NCI-H1092 (cell line): ENCODE measurements at regions not wholly inside any gene's neighbourhood (a gene's known extent, or its start where the extent isn't known, plus 50 kb on each side); places are given as distances from the start of the nearest gene placed in this dataset.

Experiments used
- DNase-seq: peaks from one replicate; lab custom pipeline; 2025; lab: John Stamatoyannopoulos, UW

DNA sequence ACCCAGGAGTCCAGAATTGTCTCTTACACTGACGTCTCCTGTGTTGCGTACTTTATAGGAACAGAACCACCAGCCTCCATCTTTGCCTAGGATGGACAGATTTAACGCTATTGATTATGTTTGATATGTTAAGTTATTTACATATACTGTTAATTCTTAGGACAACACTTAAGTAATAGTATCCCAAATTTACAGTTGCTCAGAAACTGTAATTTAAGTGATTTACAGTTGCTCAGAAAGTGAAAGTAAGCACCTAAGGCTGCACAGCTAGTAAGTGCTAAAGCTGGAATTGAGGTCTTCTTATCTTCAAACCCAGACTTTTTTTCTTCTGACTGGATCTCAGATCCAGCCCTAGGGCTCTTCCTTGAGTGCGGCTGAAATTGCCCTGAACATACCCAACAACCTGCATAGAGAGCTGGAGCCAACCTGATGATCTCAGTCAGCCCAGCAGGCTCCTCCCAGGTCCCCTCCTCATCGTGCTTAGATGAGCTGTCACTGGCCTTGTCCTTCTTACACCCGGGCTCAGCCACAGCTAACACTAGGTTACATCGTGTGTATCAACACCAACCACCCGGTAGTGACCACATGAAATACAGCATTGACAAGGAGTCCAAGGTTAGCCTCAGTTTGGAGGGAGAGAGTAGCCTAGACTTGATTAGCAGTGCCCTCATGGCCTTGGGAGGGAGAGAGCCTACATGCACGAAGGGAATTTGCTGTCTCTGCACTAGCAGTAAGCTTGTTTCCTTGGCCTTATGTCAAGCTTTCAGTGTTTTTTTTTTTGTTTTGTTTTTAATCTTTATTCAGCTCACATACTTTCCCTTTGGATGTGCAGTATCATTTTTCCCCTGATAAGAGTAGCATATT lies 111.1 kb upstream of the ARHGAP5 start:
- DNase-seq, result no peak

DNA sequence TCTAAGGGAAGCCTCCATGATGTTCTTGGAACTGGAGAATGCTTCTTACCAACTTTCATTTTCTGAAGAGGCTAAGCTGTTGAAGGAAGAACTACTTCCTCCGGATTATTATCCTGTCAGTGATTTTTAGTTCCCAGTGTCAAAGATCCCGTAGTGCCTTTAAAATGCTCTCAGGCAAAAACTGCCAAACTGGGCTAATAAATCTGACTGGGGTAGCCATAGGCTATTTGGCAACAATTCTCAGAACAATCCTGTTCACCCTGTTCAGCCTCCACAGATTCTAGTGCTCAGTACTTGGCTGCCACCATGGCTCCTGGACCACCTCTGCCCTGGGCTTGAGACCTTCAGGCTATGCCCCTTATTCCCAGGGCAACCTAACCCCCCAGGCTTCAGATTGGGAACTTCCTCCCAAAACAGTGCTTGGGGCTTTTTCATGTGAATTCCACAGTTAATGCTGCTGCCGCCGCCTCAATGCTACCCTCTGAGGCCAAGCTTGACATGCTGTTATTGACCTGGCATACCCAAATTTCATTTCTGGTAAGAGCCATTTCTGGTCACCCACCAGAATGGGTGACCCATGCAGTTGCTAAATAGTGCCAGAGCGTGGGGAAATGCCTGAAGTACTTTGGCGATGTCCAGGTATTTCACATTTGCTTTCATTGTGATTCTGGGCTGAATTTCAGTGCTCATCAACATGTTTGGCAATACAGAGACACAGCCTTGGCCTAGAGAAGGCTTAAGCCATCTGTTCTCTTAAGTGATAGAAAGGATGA lies 110.0 kb upstream of the ARHGAP5 start:
- no peak for DNase-seq

DNA sequence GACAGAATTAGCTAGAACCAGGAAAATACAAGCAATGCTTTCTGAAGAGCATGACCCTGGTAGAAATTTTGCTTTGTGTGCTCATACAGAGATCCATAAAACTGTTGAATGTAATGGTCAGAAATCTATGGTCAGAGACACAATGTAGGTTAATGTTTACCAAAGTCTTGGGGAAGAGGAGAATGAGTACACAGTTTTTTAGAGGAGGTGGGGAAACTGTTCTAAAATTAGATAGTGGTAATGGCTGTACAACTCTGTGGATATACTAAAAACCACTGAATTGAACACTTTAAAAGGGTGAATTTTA lies 109.5 kb upstream of the ARHGAP5 start:
- no peak for DNase-seq

DNA sequence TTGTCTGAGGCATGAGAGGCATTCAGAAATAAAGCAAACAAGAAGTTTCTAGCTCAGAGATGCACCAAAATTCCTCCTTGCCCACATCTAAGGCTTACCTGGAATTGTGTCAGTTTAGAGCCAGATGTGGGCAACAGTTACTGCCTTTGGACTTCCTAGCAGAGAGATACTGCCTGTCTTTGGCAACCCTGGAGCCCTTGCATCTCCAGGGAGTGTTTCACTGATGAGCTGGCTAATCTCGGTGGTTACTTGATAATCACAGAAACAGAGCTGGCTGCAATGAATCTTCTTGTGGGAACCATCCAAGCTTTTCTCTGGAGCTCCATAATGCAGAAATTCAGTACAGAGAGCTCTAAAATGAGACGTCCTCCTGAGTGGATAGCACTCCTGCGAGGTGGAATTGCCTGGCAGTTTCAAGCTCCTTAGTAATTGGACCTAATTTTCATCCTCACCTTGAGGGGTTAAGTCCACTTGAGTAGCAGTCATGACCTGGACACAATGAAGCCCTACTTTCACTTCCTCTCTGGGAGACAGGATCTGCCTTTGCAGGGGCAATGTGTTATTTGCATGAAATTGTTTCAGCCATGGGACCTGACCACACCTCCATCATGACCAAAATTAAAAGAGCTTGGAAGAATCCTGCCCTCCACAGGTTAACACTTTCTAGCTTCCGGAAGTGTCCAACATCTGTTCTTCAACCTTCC lies 108.8 kb upstream of the ARHGAP5 start:
- no peak for DNase-seq

DNA sequence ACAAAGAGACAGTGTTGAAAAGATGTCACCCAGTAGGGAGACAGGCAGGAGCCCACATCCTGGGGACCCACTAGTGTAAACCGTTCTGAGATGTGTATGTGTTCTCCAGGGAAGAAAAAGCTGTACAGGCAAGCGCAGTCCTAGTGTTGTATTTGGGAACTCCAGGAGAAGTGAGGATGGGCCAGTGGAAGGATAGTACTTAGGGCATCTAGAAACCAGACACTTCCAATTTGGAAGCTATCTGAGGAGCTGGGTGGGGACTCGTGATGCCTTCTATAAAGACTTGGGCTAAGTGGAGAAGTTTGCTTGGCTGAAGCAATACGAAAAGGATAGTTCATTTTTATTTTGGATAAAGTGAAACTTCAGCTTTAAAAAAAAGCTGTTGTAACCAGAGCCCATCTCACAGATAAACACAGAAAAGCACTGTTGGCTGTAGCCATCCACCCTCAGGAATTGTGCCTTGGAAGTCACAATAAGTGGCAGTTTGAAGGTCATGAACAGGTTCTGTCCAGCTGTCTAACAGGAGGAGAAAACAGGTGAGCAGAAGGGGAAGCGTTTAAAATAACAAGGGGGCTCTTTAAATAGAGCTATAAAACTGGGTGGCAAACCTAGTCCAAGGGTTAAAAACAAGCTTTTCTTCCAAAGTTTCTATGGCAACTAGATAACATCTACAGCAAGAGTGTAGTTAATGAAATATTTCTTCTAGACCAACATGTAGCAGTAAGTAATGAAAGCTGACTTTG lies 108.0 kb upstream of the ARHGAP5 start:
- DNase-seq, result no peak

DNA sequence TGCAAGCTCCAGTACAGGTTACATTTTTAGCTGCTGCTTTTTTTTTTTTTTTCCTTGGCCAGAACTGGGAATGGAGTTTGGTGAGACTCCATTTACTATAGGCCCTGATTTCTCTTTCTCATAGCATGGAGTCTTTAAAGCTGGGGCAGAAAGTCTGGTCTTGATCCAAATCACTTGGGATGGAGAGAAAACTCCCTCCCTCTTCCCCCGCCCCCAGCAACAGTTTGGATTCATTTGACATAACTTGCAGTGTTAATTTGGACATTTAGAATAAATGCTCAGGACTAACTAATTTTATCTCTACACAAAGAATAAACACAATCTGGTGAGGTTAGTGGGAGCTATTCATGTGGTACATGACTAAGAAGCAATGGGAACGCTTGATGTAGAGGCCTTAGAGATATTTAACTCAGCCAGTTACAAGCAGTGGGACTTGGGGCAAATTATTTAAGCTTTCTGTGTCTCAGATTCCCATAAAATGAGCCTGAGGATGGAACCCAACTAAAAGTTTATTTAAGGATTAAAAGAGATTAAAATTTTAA lies 107.3 kb upstream of the ARHGAP5 start:
- DNase-seq, result no peak

DNA sequence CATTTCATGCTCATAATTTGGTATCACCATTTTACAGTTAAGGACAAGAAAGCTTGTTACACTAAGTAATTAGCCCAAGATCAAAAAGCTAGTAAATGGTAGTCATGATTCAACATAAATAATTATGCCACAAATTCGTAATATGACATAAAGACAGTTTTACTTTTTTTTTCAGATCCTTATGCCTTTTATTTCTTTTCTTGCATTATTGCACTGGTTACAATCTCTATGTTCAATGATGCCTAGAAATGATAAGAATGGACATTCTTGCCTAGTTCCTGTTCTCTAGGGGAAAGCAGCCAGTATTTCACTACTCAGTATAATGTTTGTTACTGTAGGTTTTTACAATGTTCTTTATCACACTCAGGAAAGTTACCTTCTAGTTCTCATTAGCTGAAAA lies 106.4 kb upstream of the ARHGAP5 start:
- no peak for DNase-seq

DNA sequence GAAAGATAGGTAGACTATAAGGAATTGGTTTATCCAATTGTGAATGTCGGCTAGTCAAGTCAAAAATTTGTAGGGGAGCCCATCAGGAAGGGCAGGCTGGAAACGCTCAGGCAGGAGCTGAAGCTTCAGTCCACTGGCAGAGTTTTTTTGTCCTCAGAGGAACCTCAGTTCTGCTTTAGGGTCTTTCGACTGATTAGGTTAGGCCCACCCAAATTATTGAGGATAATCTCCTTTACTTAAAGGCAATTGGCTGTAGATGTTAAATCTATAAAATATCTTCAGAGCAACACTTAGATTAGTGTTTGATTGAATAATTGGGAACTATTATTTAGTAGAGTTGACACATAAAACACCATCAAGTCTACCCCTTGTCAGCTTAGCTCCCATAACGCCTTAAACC lies 105.5 kb upstream of the ARHGAP5 start:
- no peak for DNase-seq

DNA sequence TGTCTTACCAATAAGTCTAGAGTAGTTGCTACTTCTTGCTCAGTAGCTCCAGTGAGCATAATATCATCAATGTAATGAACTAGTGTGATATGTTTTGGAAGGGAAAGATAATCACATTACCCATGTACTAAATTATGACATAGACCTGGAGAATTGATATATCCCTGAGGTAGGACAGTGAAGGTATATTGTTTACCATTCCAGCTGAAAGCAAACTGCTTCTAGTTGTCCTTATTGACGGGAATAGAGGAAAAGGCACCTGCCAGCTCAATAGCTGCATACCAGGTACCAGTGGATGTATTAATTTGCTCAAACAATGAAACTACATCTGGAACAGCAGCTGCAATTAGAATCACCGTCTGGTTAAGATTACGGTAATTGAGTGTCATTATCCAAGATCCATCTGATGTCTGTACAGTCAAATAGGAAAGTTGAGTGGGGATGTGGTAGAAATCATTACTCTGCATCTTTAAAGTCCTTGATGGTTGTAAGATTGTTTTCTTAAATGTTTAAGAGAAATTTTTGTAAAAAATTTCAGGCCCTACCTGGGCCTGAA lies 100.0 kb upstream of the ARHGAP5 start:
- DNase-seq, result no peak

DNA sequence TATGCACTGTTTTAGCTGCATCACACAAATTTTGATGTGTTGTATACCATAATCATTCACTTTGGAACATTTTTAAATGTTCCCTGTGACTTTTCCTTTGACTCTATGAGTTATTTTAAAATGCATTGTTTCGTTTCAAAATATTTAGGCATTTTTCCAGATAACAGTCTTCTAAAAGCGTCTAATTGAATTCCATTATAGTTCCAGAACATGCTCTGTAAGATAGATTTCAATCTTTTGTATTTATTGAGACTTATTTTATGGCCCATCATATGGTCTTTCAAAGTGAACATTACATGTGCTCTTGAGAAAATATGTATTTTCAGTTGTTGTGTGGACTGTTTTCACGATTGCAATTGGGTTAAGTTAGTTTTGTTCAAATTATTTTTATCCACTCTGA lies 98.7 kb upstream of the ARHGAP5 start:
- no peak for DNase-seq

DNA sequence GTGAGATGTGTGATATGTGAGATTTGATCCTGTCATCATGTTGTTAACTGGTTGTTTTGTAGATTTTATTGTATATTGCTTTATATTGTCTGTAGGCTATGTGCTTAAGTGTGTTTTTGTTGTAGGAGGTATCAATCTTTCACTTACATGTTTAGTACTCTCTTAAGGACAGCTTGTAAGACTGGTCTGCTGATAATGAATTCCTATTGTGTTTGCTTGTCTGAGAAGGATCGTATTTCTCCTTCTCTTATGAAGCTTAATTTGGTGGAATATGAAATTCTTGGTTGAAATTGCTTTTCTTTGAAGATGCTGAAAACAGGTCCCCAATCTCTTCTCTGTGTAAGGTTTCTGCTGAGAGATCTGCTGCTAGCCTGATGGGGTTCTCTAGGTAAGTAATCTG lies 94.5 kb upstream of the ARHGAP5 start:
- no peak for DNase-seq

DNA sequence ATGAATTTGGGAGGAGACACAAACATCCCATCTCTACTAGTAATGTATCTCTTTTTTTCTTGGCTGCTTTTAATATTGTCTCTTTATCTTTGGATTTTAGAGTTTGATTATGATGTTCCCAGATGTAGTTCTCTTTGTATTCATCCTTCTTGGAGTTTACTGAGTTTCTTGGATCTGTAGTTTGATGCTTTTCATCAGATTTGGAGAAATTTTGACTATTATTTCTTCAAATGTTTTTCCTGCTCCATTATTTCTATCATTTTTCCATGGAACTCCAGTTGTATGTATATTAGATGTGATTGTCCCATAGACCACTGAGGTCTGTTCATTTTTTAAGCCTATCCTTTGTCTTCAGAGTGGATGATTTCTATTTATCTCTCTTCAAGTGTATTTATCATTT lies 90.7 kb upstream of the ARHGAP5 start:
- no peak for DNase-seq

DNA sequence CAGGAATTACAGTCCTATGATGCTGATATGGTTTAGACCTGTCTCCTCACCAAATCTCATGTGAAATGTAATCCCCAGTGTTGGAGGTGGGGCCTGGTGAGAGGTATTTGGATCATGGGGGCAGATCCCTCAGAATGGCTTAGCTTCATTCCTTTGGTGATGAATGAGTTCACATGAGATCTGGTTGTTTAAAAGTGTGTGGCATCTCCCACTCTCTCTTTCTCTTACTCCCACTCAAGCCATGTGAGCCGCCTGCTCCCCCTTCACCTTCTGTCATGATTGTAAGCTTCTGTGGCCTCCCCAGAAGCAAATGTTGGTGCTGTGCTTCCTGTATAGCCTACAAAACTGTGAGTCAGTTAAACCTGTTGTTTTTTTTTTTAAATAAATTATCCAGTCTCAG lies 89.4 kb upstream of the ARHGAP5 start:
- no peak for DNase-seq

DNA sequence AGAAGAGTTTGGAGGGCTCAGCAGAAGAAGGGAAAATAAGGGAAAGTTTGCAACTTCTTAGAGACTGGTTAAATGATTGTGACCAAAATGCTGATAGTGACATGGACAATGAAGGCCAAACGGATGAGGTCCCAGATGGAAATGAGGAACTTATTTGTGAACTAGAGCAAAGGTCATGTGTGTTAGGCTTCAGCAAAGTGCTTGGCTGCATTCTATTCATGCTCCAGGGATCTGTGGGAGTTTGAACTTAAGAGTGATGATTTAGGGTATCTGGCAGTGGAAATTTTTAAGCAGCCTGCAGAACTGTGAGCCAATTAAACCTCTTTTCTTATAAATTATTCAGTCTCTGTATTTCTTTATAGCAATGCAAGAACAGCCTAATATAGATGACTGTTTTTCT lies 88.9 kb upstream of the ARHGAP5 start:
- DNase-seq, result no peak

DNA sequence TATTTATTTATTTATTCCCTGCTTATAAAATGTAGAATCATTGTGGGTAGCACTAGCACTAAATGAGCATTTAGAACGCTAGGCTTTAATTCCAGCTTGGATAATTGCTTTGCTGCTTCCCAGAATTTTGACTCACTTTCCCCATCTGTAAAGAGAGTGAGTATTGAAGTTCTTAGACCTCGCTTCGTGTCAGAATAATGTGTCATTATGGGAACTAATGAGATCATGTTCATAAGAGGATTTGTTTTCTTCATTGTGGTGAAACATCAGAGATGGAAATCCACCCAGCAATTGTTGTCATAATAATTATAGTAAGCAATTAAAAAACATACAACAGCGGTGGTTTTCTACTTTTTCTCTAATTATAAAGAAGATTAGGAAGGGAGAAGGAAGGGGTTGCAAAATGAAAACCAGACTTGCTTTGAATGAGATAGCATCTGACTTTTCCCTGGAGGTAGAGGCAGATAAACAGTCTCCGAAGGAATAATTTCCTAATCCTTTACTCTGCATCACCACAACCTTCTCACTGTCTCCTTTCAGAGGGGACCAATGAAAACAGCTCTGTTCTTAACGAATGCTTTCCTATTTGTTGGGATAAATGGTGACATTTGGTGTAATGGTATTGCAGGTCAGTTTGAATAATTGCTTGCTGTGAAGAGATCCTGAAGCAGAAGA lies 86.8 kb upstream of the ARHGAP5 start:
- no peak for DNase-seq

DNA sequence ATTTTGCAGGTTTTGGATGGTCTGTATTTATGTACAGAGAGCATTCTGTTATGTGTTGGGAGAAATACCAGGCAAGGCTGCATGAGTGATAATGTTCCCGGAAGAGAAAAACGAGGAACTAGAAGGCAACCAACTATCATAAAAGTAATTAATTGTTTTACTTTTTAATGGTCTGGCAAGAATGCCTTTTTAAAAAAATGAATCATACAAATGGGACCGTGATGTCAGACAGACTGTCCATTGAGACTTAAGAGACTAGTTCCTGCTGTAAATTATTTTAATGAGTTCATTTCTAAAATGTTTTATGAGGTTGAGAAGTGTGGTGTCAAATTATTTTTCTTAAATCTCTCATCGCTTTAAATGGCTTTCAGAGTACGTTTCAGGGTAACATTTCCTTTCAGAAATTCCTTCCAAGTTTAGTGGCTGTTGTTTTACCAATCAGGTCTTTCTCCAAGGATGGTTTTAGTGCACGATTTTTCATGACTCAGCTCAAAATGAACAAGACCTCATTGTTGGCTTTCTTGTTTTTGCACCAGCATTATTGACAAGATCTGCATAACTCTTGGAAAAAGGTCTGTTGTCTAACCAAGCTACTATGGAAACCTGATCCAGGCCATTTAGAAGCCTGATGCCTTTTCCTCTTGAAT lies 86.1 kb upstream of the ARHGAP5 start:
- DNase-seq, result no peak

DNA sequence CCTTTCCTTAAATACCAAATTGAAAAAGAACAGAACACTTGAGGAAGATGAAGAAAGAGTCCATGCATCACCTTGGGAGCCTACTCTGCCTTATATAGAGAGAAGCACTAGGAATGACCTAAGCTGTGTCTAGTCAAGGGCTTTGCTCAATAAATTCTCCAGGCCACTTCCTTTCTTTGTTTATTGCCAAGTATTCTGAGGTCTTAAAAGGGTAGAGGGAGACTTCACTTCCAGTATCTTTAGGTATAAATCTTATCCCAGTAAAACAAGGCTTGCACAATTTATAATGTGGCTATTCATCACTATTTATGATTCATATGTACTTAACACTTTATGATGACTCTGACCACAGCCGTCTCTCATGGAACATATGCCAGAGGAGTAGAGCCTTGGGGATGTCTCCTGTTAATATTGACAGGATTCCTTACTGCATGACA lies 85.1 kb upstream of the ARHGAP5 start:
- DNase-seq, result no peak

DNA sequence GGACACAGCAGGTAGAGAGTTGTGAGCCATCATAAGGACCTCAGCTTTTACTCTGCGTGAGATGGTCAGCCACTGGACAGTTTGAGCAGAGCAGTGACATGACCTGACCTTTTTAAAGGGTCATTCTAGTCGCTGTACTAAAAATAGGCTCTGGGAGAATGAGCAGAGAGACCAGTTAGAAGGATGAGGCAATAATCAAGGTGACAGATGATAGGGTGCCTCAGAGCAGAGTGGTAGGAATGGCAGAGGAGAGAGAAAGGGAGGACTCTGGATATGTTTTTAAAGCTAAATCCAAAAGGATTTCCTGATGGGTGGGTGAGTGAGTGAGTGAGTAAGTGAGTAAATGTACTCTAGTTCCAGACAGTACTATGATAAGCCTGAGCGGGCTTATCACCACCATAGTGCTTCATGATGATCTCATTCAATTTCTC lies 83.6 kb upstream of the ARHGAP5 start:
- no peak for DNase-seq

DNA sequence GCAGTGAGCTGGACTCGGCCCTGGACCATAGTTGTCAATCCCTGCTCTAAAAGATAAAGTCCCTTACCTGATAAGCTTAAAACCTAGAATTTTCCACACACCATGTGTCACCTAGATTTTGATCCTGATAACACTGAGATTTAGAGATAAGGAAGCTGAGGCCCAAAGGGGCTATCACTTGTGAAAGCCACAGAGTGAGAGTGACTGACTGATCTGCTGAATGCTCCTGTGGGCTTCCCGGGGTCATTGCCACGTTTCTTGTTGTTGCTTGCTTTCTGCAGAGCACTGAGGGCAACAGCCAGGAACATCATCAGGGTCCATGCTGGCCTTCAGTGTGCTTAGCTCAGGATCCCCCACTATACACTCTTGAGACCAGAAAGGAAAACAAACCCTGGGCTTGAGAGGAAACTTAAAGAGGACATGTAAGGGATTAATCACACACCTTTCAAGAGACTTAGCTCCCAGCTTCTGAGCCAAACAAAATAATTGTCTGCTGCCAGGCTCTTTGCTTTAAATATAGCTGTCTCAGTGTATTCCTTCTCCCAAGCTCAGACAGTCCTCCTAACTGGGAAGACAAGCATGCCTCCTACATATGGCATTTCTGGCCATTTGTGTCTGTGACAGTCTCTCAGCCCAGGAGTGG lies 82.6 kb upstream of the ARHGAP5 start:
- no peak for DNase-seq

DNA sequence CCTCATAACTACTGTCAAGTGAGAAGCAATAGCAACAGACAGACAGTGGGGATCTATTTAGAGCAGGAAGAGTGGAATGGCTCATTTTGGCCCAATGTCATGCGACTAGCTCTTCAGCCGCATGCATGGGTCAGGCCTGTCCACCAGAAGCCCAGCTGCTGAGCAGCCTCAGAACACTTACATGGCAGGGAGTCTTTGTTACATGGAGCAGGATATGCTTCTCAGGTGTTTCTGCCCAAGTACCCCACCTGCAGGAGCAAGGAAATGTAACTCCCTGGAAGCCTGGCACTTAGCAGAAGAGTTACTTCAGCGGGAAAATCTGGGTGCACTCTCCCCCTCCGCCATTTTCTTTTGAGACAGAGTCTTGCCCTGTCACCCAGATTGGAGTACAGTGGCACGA lies 73.5 kb upstream of the ARHGAP5 start:
- no peak for DNase-seq
